ENCODE measurements at regions not wholly inside any gene's neighbourhood (a gene's known extent, or its start where the extent isn't known, plus 50 kb on each side); places are given as distances from the start of the nearest gene placed in this dataset.

- no peak for TF ChIP-seq CTCF (IDR thresholded peaks at IDR 0.05)
- no peaks in the 10 kb centered on the region for H3K36me3 Mint-ChIP-seq (ENCODE audit: low read depth)
- DNase-seq: no peak
- H3K27me3 Mint-ChIP-seq (ENCODE audit: insufficient read depth): no peaks in the 10 kb centered on the region
- H3K9me3 Mint-ChIP-seq: peaks cover 42% of the 10 kb centered on the region
- H3K27ac Mint-ChIP-seq: no peak overlapping the region
- H3K4me1 Mint-ChIP-seq (ENCODE audit: low read depth): no peaks in the 10 kb centered on the region
- H3K4me3 Mint-ChIP-seq: no peak overlapping the region
These were observed 1988.1 kb upstream of the PCDH20 start for GRCh38 chr13:63403733-63404132.

DNA sequence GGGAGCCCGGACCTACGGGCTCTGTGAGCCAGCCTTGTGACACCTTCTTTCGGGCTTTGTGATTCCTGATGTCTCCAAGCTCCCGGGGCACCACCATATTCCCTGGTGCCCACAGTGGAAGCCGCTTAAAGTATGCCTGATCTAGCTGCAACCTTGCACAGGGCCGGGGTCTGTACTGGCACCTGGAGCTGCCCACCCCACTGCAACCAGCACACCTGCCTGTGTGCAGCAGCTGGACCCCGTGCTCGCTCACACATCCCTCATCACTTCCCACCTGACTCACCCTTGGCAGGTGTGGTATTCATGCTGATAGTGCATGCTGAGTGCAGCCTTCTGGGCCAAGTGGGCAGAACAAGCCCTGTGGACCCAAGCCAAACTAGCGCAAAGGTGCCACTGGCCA lies 1981.1 kb upstream of the PCDH20 start:
- Mint-ChIP-seq H3K9me3 (peaks cover 10% of the 10 kb centered on the region), H3K27ac (no peak overlapping the region), H3K27me3 (ENCODE audit: insufficient read depth) (peaks cover 1% of the 10 kb centered on the region; the same call in 1 of the 2 replicates), H3K36me3 (ENCODE audit: low read depth) (no peaks in the 10 kb centered on the region), H3K4me1 (ENCODE audit: low read depth) (no peaks in the 10 kb centered on the region), H3K4me3 (no peak overlapping the region)
- no peak for DNase-seq
- TF ChIP-seq CTCF (IDR thresholded peaks at IDR 0.05): no peak

DNA sequence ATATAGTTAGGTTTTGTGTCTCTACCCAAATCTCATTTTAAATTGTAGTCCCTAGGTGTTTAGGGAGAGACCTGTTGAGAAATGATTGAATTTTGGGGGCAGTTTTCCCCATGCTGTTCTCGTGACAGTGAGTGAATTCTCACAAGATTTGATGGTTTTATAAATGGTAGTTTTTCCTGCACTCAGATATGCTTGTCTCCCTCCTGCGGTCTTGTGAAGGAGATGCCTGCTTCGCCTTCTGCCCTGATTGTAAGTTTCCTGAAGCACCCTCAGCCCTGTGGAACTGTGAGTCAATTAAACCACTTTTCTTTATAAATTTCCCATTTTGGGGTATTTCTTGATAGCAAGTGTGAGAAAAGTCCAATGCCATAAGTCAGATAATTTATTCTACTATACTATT lies 1977.5 kb upstream of the PCDH20 start:
- Mint-ChIP-seq H3K27ac (no peak overlapping the region), H3K9me3 (peaks cover 4% of the 10 kb centered on the region), H3K4me3 (no peak overlapping the region), H3K36me3 (ENCODE audit: low read depth) (no peaks in the 10 kb centered on the region), H3K27me3 (ENCODE audit: insufficient read depth) (peaks cover under 1% of the 10 kb centered on the region; the same call in 1 of the 2 replicates), H3K4me1 (ENCODE audit: low read depth) (no peaks in the 10 kb centered on the region)
- no peak for TF ChIP-seq CTCF (IDR thresholded peaks at IDR 0.05)
- DNase-seq: no peak

GRCh38 chr13:63389756-63390155 lies 1974.1 kb upstream of the PCDH20 start:
- Mint-ChIP-seq H3K4me1 (ENCODE audit: low read depth) (no peaks in the 10 kb centered on the region), H3K9me3 (peaks cover 4% of the 10 kb centered on the region), H3K36me3 (ENCODE audit: low read depth) (no peaks in the 10 kb centered on the region), H3K27ac (no peak overlapping the region), H3K27me3 (ENCODE audit: insufficient read depth) (no peaks in the 10 kb centered on the region), H3K4me3 (no peak overlapping the region)
- no peak for DNase-seq
- no peak for TF ChIP-seq CTCF (IDR thresholded peaks at IDR 0.05)

GRCh38 chr13:63381078-63381859 lies 1965.6 kb upstream of the PCDH20 start:
- no peak for TF ChIP-seq CTCF (IDR thresholded peaks at IDR 0.05)
- H3K9me3 Mint-ChIP-seq: peaks cover 39% of the 10 kb centered on the region
- DNase-seq: no peak
- no peaks in the 10 kb centered on the region for H3K36me3 Mint-ChIP-seq (ENCODE audit: low read depth)
- H3K27me3 Mint-ChIP-seq (ENCODE audit: insufficient read depth): no peaks in the 10 kb centered on the region
- no peak overlapping the region for H3K27ac Mint-ChIP-seq
- no peaks in the 10 kb centered on the region for H3K4me1 Mint-ChIP-seq (ENCODE audit: low read depth)
- no peak overlapping the region for H3K4me3 Mint-ChIP-seq
